Retina (tissue), 1 donor: ENCODE measurements at regions not wholly inside any gene's neighbourhood (a gene's known extent, or its start where the extent isn't known, plus 50 kb on each side); places are given as distances from the start of the nearest gene placed in this dataset.

Source experiments
- DNase-seq: peaks from one replicate; pipeline ENCODE4 v3.0.0-alpha.2; 2016

DNA sequence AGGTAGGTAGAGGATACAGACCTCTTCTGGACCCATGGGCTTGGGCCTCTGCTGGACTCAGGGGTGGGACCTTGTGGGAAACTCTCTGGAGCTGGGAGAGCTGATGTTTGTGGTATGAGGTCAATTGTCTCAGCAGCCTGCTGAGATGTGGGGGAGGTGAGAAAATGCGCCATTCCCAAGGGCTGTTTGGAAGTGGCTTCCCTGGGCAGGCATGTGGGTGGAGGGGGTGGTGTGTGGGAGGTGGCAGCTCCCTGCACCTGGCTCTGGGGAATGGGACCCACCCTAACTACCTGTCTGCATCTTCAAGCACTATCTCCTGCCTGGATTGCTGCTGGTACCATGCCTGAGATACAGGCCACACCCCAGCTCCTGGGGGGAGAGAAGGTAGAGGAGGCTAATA, 97.4 kb upstream of the THY1 start:
- no peak for DNase-seq

DNA sequence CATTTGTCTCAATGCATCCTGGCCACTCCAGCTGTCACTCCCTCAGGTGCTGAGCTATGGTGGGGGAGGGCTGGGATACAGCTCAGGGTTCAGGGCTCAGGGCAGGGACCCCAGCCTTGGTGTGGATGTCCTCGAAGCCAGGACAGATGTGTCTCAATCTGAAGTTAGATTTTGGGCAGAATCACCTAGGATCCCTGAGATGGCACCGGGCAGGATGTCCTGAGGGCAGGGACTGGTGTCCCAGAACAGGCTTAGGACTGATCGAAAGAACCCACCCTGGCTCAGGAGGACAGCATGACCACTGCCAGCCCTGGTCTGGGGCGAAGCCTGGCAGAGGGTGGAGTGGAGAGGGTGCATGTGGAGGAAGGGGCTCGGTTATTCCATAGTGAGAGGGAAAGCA, 96.8 kb upstream of the THY1 start:
- DNase-seq: no peak

DNA sequence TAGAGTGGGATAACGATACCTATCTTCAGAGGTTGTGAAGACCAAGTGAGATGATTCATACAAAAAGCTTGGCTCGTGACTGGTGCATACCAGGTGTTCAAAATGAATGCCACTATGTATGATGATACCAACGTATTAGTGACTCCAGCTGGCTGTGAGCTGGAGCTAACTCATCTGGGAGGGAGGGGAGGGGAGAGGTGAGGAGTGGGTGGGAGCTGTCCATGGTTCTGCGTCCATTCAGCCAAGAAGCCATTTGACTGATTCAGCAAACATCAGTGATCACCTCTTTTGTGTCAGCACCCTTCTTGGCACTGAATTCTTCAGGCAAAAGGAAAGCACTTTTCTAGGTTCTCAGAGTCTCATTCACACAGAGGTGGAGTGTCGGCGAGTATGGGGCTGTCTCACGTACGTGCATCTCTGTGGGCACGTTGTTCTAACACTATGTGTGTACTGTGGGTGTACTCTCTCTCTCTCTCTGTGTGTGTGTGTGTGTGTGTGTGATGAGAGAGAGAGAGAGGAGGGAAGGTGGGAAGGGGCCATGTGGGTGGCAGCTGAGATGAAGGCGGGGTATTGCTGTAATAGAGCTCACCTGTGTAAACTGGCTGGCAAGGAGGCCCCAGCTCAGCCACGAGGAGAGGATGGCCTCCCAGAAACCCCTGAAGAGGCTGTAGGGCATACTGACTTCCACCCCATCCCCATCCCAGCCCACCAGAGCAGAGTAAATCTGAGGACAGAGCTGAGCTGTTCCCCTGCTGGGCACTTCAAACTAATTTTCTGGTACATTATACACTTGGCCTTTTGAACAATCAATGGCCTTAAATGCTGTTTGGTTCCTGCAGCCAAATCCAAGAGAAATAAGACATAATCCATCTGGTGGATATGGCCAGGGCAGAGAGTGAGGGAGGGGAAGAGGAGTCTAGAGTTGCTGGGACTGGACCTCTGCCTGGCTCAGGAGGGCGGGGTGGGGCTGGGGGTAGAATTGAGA, 96.1 kb upstream of the THY1 start:
- DNase-seq: no peak

DNA sequence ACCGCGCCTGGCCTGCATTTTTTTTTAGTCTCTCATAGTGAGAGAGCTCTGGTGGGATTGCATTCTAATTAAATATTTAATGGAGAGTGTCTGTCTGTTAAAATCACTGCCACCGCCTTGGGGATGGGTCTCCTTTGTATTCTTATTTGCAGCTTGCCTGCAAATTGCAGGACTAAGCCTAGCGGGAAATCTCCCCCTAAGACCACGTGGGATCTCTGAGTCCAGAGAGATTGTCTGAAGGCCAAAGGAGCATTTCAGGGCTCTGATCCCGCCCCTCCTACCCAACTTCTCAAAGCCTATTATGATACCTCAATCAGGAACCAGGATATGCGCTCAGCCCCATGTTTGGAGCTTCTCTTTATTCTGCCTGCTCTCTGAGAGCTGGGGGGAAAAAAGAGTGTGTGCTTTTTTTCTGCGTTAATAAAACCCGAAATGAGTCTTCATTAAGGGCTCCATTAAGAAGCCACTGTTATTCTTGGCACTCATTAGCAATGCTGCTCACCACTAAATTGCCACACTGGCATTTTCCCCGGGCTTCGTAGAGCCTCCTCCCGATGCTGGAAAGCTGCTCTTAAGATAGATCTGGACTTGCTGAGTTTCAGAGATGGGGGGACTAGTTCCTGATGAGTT, 92.9 kb upstream of the THY1 start:
- DNase-seq: no peak

DNA sequence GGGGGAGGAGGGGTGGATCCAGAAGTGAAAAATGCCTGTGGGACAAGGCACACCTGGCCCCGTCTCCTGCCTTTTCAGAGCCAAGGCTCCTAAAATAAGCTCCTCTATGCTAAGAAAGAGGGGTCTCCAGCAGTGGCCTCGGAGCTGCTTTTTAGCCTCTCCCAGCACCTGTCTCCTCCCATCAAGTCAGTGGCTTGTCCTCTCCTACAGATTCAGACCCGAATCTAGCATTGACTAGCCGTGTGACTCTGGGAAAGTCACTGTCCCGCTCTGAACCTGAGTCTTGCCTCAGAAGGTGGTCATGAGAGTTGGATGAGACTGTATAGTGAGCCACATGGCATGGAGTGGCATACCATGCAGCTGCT, 90.8 kb upstream of the THY1 start:
- DNase-seq: no peak

DNA sequence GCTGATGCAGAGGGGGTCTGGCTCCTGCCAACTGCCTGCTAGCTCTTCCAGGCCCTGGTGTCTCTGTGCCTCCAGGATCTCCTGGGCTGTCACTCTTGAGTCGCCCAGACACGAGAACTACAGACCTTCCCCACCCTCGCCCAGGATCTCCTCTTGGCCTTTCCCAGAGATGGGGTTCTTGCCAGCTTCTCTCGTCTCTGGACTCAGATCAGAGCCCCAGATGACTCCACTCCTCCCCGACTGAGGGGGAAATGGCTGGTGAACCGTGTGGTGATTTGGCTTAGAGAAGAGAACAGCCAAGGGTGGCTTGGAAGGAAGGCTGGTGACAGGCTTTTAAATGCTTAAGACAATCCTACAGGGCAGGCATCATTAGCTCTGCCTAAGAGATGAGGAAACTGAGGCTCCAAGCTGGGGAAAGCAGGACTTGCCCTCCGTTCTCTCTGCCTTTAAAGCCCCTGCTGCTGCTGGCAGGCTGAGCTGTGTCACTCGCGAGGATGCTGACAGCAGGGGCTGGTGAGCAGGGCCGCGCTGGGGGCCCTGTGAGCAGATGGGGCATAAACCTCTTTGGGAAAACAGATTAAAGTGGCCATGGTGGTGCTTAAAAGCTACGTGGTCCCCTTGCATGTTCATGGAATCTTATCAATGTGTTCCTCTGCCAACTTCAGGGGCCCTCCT, 90.3 kb upstream of the THY1 start:
- no peak for DNase-seq

DNA sequence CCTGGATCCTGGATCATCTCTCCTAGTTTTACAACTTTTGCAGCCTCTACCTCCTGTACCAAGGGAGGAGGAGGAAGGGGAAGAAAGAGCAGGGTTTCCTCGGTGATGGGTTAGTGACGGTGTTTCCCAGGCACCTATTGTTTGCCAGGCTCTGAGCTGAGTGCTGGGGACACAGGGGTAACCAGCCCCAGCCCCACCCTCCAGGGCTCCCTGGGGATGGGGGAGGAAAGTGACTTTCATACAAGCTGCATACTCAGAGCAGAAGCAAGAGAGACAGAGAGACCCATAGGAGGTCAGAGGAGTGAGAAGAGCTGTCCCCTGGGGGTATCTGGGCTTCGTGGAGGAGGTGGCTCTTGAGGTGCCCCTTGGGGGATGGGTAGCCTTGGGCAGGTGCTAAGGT, 89.4 kb upstream of the THY1 start:
- DNase-seq: no peak

DNA sequence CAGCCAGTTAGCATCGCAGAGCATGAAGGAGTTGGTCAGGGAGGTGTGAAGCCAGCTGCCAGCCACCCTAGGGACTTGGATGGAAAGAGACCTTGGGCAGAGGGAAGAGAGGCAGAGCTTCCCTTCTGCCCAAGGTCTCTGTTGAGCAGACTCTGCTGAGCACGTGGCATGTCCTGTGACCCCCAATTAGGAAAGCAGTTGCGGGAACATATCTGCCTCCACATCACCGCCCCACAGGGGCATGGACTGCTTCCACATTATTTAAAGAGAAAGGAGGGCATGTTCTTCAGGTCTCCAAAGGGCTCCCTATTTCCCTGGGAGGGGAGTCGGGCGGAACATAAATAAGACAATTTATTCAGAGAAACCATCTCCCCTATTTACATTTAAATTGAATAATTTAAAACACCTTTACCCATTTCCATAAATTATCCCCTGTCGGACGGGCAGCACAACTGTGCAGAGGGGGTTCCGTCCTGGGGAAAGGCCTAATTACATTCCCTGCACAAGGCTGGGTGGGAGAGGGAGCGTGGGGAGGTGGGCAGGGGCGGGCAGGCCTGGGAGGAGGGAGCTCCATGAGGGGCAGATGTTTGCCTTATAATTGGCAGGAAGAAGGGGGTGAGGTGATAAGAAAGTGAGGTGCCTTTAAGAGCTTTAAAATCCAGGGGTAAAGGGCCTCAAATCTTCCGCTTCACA, 88.8 kb upstream of the THY1 start:
- DNase-seq: no peak

DNA sequence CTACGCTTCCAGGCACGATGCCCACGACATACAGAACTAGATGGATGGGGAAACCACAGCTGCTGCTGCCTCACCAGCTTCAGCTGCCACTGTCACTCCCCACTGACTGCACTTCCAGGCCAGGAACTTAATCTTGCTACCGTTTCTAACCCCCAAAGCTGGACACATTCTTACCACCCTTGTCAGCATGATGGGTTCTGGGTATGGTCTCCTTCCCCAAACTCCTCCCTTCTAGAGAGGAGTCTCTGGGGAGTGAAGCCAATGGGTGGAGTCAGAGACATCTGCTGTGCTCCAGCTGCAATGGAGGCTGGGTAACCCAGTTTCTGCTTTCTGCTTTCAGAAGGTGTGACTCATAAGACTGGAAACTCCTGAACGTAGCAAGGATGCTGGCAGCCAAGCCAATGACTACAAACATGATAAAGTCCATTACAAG, 87.0 kb upstream of the THY1 start:
- DNase-seq: no peak

DNA sequence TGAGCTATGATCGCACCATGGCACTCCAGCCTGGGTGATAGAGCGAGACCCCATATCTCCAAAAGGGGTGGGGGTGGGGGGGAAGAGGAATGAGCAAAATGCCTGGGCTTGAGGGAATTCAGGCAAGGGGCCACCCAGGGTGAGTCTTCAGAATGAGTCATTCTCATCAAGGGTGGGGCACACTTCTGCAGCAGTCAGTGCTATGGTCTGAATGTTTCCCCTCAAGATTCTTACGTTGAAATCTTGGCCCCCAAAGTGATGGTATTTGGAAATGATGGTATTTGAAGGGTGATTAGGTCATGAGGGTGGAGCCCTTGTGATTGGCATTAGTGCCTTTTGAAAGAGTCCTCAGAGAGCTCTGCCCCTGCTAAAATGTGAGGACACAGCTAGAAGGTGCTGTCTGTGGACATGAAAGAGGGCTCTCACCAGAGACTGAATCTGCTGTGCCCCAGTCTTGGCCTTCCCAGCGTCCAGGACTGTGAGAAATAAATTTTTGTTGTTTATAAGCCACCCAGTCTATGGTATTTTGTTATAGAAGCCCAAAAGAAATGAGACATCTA, 86.4 kb upstream of the THY1 start:
- DNase-seq: no peak

DNA sequence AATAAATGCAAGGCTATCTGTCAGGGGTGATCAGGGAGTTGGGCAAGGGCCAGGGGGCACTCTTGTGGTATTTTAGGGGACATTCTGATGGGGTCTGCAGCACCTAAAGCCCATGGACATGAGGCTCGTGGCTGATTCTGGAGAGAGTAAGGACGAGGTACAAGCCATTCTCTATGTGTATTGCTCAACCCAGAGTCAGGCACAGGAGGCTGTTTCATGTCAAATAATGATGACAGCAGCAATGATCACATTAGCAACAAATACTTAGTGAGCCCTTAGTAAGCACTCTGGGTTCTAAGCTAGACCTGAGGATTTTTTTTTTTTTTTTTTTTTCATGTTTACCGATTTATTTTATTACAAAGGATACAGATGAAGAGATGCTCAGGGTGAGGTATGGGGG, 83.5 kb upstream of the THY1 start:
- no peak for DNase-seq

DNA sequence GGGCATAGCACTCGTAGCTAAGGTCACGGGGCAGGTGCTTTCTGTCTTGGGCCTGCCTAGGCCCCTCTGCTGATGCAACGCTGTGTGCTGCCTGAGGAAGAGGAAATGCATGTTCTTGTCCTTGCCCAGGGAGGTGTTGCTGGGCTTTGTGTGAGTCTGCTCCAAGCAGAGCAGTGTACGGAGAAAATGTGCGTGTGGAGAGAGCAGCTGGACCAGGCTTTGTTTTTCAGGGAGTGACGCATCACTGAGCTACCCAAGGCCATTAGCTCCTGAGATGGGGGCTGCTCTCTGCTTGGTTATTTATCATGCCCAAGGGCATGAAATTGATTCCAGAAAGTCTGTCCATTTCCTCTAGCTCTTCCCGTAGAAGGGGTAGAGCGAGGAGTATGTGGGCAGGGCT, 82.9 kb upstream of the THY1 start:
- DNase-seq: peak; percentile 61

DNA sequence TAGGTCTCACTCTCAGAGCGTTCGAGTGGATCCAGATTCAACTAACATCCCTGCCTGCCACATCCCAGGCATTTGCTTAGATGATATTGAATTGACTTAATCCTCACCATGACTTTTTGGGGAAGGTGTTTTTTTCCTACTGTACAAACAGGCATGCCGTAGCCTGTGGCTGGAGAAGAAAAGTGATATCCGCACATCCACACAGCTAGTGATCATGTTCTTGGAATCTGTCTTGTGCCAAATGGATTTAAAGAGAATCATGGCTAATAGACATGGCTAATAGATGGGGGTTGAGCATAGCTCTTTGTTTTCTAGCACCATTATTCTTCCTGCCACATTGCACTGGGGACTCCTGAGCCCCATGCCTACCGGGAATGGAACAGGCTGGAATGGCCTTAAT, 82.1 kb upstream of the THY1 start:
- no peak for DNase-seq

DNA sequence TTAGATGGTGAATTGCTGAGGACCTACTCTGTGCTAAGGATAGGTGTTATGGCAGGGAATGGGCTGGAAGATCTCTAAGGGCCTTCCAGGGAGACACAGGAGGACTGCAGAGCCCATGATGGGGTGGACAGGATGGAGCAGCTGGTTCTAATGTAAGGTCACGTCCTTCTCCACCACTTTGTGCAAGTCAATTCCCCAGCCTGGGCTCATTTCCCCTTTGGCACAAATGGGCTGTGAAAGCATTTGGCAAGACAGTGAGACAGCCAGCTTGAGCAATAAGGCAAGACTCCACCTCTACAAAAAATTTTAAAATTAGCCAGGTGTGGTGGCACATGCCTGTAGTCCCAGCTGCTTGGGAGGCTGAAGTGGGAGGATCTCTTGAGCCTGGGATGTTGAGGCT, 81.4 kb upstream of the THY1 start:
- DNase-seq: no peak

DNA sequence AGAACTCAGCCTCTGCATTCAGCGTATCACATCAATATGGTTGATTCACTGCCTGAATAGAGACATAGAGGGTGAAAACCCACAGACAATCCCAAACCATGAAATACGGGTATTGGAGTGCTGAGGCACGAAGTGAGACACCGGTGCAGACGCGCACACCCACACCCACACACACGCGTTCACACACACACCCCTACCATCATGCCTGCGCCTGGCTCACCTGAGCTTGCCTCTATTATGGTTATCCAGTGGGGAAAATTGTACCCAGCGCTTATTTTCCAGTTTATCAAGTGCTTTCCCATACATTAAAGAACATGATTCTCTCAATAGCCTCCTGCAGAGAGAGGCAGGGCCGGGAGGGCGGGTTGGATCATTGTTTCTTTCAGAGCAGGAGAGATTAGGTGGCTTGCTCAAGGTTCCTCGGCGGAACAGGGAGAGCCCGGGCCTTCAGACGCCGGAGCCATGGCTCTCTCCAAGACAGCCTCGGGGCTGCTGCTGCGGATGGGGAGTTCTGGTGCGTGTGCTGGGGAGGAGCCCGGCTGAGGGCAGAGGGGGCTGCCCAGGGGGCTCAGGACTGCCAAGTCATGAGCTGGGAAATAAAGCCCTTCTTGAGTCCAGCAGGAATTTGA, 78.9 kb upstream of the THY1 start:
- DNase-seq: no peak

DNA sequence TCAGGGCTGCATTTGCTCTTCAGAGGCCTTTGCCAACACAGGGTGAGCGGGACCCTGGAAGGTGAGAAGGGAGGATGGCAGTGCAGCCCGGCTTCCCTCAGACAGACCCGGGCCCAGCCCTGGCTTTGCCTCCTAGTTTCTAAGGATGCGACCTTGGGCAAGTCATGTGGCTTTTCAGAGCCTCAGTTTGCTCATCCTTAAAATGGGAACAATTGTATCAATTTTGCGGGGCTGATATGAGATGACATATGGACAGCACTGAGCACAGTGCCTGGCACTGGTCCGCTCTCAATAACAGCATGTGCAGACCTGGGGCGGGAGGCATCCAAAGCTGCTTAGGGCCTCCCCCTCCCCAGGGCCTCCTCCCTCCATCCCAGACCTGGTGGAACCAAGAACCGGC, 74.7 kb upstream of the THY1 start:
- DNase-seq: no peak

DNA sequence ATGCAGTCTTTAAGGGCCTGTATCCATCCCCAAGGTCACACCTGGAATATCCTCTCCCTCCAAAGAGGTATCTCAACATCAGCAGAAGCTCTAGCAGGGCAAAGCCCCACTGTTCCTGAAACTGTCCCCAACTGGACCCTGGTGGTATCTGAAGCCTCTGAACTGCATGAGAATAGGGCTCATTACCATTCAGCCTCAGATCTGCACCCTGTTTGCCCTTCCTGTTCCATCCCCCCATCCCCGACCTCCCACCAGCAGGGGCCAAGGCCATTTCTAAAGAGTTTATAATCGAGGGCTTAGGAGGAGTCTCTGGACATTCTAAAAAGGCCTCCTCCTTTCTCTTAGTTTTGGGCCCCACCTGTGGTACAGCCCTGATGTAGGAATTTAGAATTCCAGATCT, 74.0 kb upstream of the THY1 start:
- DNase-seq: no peak

DNA sequence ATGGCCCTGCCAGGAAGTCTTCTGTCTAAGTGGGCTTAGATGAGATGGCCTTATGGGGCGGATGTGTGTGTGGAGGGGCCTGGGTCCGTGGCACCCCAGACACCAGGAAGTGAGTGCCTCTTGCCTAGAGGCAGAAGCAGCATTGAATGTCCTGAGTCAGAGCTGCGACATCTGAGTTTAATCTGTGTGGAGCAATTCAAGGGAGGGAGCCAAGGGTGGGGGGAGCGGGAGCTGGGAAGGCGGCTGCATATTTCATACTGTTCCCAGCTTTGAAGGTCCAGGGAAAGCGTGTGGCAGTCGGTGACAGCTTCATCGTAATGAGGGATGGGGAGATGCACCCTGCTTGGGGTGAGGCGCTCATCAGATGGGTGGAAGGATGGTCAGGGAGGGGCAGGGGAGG, 73.5 kb upstream of the THY1 start:
- DNase-seq: no peak

DNA sequence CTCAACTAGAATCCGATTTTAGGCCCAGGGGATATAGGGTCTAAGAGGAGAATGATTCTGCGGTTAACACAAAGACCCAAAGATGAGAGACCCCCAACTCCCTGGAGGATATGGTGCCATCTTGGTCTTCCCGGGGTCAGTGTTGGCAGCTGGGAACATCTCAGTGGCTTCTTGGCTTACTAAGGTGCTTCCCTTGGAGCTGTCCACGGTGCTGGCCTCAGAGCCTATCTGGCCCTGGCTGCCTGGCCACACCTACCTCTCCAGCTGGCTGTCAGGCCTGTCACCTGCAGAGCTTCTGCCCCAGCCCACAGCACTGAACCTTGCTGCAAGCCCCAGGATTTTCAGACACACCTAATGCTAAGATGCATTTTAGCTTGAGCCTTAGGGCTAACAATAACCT, 70.7 kb upstream of the THY1 start:
- no peak for DNase-seq

DNA sequence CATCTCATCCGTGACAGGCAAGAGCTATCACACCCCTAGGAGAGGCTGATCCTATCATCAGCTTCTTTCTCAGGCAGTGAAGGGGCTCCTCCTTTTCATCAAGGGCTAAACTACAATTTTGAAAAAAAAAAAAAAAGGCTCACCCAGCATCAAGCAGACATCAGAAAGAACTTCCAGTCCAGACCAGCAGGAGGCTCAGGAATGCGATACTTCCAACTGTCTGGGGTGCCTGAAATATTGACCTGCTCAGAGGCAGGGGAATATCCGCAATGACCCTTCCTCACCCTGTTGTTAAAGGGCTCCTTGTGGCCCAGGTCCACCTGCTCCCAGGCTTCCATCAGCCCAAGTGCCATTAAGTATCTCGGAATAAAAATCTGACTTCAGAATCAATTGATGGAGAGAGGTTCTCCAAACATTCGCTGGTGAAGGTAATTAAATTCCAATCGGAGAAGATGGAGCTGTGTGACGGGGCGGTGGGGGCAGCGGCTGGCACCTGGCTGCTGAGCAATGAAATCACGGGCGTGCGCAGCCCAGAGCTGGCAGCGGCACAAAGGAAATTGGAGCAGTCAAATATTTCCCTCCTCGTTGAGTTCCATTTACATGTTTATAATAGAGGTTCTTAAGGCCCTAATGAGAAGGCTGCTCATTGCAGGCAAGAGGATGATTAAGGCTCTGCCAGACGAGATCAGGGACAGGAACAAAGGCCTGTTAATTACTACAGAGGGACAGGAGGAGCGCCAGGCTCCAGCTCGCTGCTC, 69.0 kb upstream of the THY1 start:
- peak; percentile 75 for DNase-seq

DNA sequence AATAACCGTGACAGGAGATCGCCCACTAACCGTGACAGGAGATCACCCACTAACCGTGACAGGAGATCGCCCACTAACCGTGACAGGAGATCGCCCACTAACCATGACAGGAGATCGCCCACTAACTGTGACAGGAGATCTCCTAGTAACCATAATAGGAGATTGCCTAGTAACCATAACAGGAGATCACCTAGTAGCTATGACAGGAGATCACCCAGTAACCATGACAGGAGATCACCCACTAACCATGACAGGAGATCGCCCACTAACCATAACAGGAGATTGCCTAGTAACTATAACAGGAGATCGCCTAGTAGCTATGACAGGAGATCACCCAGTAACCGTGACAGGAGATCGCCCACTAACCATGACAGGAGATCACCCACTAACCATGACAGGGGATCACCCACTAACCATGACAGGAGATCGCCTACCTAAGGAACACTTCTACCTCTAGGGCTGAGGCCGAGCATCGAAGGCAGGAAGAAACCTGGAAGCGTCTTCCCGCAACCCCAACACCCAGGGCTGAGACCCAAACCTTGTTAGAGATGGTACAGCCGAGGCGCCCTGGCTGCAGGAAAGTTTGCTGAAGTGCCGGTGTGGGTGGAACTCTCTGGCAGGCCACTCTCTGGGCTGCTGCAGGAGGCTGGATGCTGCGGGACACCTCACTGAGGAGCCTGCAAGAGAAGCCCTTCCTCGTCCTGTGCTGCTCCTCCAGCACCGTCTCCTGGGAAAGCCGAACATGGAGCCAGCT, 67.5 kb upstream of the THY1 start:
- DNase-seq: no peak
